Endothelial cell of umbilical vein (primary cell): ENCODE measurements at regions not wholly inside any gene's neighbourhood (a gene's known extent, or its start where the extent isn't known, plus 50 kb on each side); places are given as distances from the start of the nearest gene placed in this dataset.

Experiments used
- BruUV-seq: library from RNA; stranded (reverse); fragments of 400-500 nt; replicated peaks from 2 replicates; lab custom pipeline; 2021; lab: Mats Ljungman, UMichigan
- CTCF ChIA-PET: fragments of 300-600, 350-600 bp; sonication (Branson Sonifier 250); formaldehyde crosslinking; loops from one replicate; lab custom pipeline; 2021; ENCODE audit warnings: antibody characterized with exemption, inconsistent platforms; lab: Charles Lee
- POLR2A ChIA-PET: fragments of 300-600, 350-600 bp; sonication (Branson Sonifier 250); formaldehyde crosslinking; loops from one replicate; lab custom pipeline; 2021; ENCODE audit warnings: antibody characterized with exemption, inconsistent platforms; lab: Charles Lee
- DNase-seq: peaks from one replicate; pipeline ENCODE4 v3.0.0-alpha.2; 2011; ENCODE audit warnings: low read depth, low spot score
- FAIRE-seq: peaks from 2 replicates; lab custom pipeline; 2011; peaks lifted over from hg19 to GRCh38; lab: Jason Lieb, UNC
- H2AFZ ChIP-seq: 2 replicates; pipeline ENCODE4 v1.6.0; 2012; ENCODE audit warnings: low read depth, low read length, control low read depth, inconsistent platforms
- H3K27ac ChIP-seq: 2 replicates; pipeline ENCODE4 v1.5.1; 2011; ENCODE audit warnings: low read depth, mild to moderate bottlenecking, control low read depth, low read length, moderate library complexity; ENCODE audit not compliant: insufficient read depth
- H3K27me3 ChIP-seq, 2 experiments: 2 replicates each; pipeline versions ENCODE4 v1.6.0 to v1.6.1; 2011; ENCODE audit warnings: low read length in 2 of 2, mixed read lengths in 1 of 2; ENCODE audit not compliant: control insufficient read depth in 2 of 2, insufficient read depth in 2 of 2
- H3K36me3 ChIP-seq, 2 experiments: 2 replicates in 1 of 2; 3 replicates in 1 of 2; pipeline ENCODE4 v1.5.1; 2011; ENCODE audit warnings: low read length in 2 of 2, mild to moderate bottlenecking in 1 of 2, moderate library complexity in 1 of 2; ENCODE audit not compliant: control insufficient read depth in 2 of 2, insufficient read depth in 2 of 2; ENCODE audit errors: extremely low read depth in 1 of 2
- H3K4me1 ChIP-seq: 3 replicates; pipeline ENCODE4 v1.5.1; 2011; ENCODE audit warnings: mild to moderate bottlenecking, low read length; ENCODE audit not compliant: control insufficient read depth, insufficient read depth; ENCODE audit errors: extremely low read depth
- H3K4me2 ChIP-seq: 2 replicates; pipeline ENCODE4 v1.6.1; 2011; ENCODE audit warnings: low read length, control low read depth, mixed read lengths; ENCODE audit not compliant: insufficient read depth
- H3K4me3 ChIP-seq, 3 experiments: fragments of 200-600 bp in 1 of 3; sonication (generic), shearing (Covaris generic) in 1 of 3; replicated peaks in 1 of 3; 2 replicates each; pipeline ENCODE4 v1.5.1; 2011 to 2016; ENCODE audit warnings: control low read depth in 3 of 3, low read length in 3 of 3, mild to moderate bottlenecking in 2 of 3, inconsistent platforms in 1 of 3, low read depth in 1 of 3, moderate library complexity in 1 of 3; ENCODE audit not compliant: insufficient read depth in 1 of 3
- H3K79me2 ChIP-seq: 2 replicates; pipeline ENCODE4 v1.6.0; 2012; ENCODE audit warnings: low read length, inconsistent platforms; ENCODE audit not compliant: control insufficient read depth, insufficient read depth
- H3K9ac ChIP-seq: replicated peaks from 2 replicates; pipeline ENCODE3; 2011; ENCODE audit warnings: low read length, control low read depth; ENCODE audit not compliant: insufficient read depth; ENCODE audit errors: extremely low read depth
- H3K9me1 ChIP-seq: replicated peaks from 3 replicates; pipeline ENCODE4 v1.6.0; 2011; ENCODE audit warnings: mild to moderate bottlenecking, low read length; ENCODE audit not compliant: control insufficient read depth, insufficient read depth; ENCODE audit errors: extremely low read depth
- H3K9me3 ChIP-seq: replicated peaks from 2 replicates; pipeline ENCODE4 v1.5.1; 2012; ENCODE audit warnings: low read length, inconsistent platforms; ENCODE audit not compliant: control insufficient read depth, insufficient read depth
- H4K20me1 ChIP-seq: replicated peaks from 2 replicates; pipeline ENCODE3; 2011; ENCODE audit warnings: mild to moderate bottlenecking, low read length; ENCODE audit not compliant: control insufficient read depth, insufficient read depth; ENCODE audit errors: extremely low read depth
- EZH2 ChIP-seq: IDR thresholded peaks from 2 replicates; pipeline ENCODE4 v1.6.1; 2012; ENCODE audit warnings: borderline replicate concordance, low read depth, mild to moderate bottlenecking, moderate library complexity, low read length, inconsistent platforms; ENCODE audit not compliant: severe bottlenecking
- FOS ChIP-seq: IDR thresholded peaks from 2 replicates; pipeline ENCODE4 v1.6.1; 2011; ENCODE audit warnings: mild to moderate bottlenecking, low read length, moderate library complexity, borderline replicate concordance; ENCODE audit not compliant: insufficient read depth
- GATA2 ChIP-seq: IDR thresholded peaks from 2 replicates; pipeline ENCODE4 v1.7.0; 2011; ENCODE audit warnings: low read depth, mild to moderate bottlenecking, moderate library complexity, mixed read lengths, low read length; ENCODE audit not compliant: insufficient read length, insufficient read depth
- JUN ChIP-seq: IDR thresholded peaks from 2 replicates; pipeline ENCODE4 v1.6.1; 2011; ENCODE audit warnings: borderline replicate concordance, low read depth; ENCODE audit not compliant: insufficient read length, insufficient read depth
- MYC ChIP-seq: IDR thresholded peaks from one replicate; pipeline ENCODE4 v1.6.1; 2011; ENCODE audit warnings: mild to moderate bottlenecking, low read depth, low read length
- POLR2A ChIP-seq: IDR thresholded peaks from 2 replicates; pipeline ENCODE4 v1.6.1; 2012; ENCODE audit warnings: low read depth, mild to moderate bottlenecking, control low read depth, low read length
- POLR2AphosphoS5 ChIP-seq: IDR thresholded peaks from 2 replicates; pipeline ENCODE4 v1.6.1; 2012; ENCODE audit warnings: low read depth, mild to moderate bottlenecking, control low read depth, low read length, moderate library complexity; ENCODE audit not compliant: insufficient read depth
- dilution Hi-C: fragments of 300-500 bp; cut with MboI; formaldehyde crosslinking; loops from one replicate; pipeline ENCODE4 v1.15.0; 2019; ENCODE audit warnings: low sequenced_read_pairs; ENCODE audit not compliant: extremely low pct_ligation_motif_present
- intact Hi-C: fragments of 100-400 bp; cut with micrococcal nuclease; formaldehyde crosslinking; loops from one replicate; pipeline ENCODE4 v1.10.0; 2022
- TF ChIP-seq, protein P1 (sequence below): IDR thresholded peaks from 2 replicates; pipeline ENCODE4 v1.6.1; 2011; ENCODE audit not compliant: insufficient read depth, insufficient read length
- TF ChIP-seq, protein P2 (sequence below), 2 donors: IDR thresholded peaks; 1 replicate in 1 of 2; 2 replicates in 1 of 2; pipeline ENCODE4 v1.5.1; 2011; ENCODE audit warnings: low read length in 2 of 2, mild to moderate bottlenecking in 2 of 2, moderate library complexity in 2 of 2, control low read depth in 1 of 2, inconsistent platforms in 1 of 2, low read depth in 1 of 2; ENCODE audit not compliant: insufficient read depth in 1 of 2; ENCODE audit errors: extremely low read depth in 1 of 2

DNA sequence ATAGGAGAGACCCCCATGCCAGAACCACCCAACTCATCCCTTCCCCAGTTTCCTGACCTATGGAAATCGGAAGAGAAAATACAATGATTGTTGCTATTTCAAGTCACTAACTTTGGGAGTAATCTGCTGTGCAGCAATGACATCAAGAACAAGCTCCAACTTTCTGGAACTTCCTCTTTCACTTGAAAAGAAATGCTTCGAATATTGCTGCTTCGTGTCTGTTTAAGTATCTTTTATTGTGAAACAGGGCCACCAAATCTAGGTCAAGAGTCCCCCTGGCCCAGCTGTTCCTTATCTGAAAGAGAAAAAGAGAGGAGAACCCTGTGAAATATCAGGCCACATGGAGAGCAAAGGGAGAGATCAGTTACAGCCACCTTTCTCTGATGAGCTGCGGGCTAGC is 59.4 kb upstream of the DNAH5 start:
- CTCF ChIA-PET, result interaction anchor here (1.0 to 1.2 kb wide), 3 partner anchors 9 to 266 kb away, joined by 3 to 5 read pairs (median 4); no protein-coding TSS in a partner anchor
- Histone ChIP-seq H4K20me1 (no peaks in the 10 kb centered on the region), H2AFZ (no peak overlapping the region), H3K4me2 (no peak overlapping the region), H3K9ac (no peak overlapping the region), H3K27me3 (no peaks in the 10 kb centered on the region), H3K9me1 (no peaks in the 10 kb centered on the region), H3K79me2 (no peaks in the 10 kb centered on the region), H3K4me1 (no peaks in the 10 kb centered on the region), H3K27ac (no peak overlapping the region), H3K9me3 (no peaks in the 10 kb centered on the region), H3K4me3 (no peak overlapping the region), H3K36me3 (no peaks in the 10 kb centered on the region)
- no TSS peak for BruUV-seq
- POLR2A ChIA-PET, result no interaction called here
- dilution Hi-C loops (no loop called here), intact Hi-C loops (no loop called here)
- FAIRE-seq, result no peak
- TF ChIP-seq FOS, result no peak
- TF ChIP-seq JUN, result no peak
- TF ChIP-seq POLR2AphosphoS5, result no peak
- TF ChIP-seq, protein P1, sequence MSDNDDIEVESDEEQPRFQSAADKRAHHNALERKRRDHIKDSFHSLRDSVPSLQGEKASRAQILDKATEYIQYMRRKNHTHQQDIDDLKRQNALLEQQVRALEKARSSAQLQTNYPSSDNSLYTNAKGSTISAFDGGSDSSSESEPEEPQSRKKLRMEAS, result no peak
- TF ChIP-seq, protein P2, sequence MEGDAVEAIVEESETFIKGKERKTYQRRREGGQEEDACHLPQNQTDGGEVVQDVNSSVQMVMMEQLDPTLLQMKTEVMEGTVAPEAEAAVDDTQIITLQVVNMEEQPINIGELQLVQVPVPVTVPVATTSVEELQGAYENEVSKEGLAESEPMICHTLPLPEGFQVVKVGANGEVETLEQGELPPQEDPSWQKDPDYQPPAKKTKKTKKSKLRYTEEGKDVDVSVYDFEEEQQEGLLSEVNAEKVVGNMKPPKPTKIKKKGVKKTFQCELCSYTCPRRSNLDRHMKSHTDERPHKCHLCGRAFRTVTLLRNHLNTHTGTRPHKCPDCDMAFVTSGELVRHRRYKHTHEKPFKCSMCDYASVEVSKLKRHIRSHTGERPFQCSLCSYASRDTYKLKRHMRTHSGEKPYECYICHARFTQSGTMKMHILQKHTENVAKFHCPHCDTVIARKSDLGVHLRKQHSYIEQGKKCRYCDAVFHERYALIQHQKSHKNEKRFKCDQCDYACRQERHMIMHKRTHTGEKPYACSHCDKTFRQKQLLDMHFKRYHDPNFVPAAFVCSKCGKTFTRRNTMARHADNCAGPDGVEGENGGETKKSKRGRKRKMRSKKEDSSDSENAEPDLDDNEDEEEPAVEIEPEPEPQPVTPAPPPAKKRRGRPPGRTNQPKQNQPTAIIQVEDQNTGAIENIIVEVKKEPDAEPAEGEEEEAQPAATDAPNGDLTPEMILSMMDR (IDR thresholded peaks at IDR 0.05; ENCODE audit: extremely low read depth in 1 of 2, insufficient read depth in 1 of 2, low read depth in 1 of 2, low read length in 2 of 2), result no peak
- TF ChIP-seq GATA2, result no peak
- no peak for TF ChIP-seq POLR2A
- TF ChIP-seq MYC, result no peak
- no peak for TF ChIP-seq EZH2
- no peak for DNase-seq
